ENCODE measurements at regions not wholly inside any gene's neighbourhood (a gene's known extent, or its start where the extent isn't known, plus 50 kb on each side); places are given as distances from the start of the nearest gene placed in this dataset.
A peak's percentile ranks its signal among the peaks of the same experiment; 100 is the strongest.
"Not testable (repeated sequence)": the region's sequence is repeated elsewhere in the genome, so short reads cannot be mapped to it uniquely, and the experiment has no call there.

DNA sequence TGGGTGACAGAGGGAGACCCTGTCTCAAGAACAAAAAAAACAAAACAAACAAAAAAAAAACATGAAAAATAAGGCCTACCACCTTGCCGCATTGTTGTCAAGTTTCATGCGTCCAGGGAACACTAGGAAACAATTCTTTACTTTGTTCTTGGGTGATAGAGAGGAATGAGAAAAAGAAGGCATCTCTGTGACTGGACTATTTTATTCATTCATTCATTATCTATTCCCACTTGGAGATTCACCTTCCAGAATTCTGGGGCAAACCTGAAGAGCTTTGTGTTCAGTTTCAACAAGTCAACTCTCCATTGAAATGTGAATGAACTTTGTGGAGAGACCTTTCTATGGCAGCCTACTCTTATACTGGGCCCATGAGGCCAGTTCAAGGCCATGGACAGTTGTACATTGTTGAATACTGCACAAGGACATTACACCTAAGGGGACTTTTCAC lies 88.5 kb upstream of the NDUFV2 start:
- Histone ChIP-seq H3K9me3 (ENCODE audit: insufficient read depth, low read depth, low read length) (0 out of 2 replicates have a peak, but pooled peaks cover 4% of the 10 kb centered on the region), H3K4me3 (ENCODE audit: low read length) (no peak overlapping the region), H3K27me3 (ENCODE audit: insufficient read depth, low read length) (no peaks in the 10 kb centered on the region), H3K9ac (ENCODE audit: low read depth, low read length) (no peak overlapping the region), H3K27ac (ENCODE audit: low read depth, low read length) (no peak overlapping the region), H3K4me1 (ENCODE audit: insufficient read depth, low read length) (peaks cover 18% of the 10 kb centered on the region), H3K36me3 (ENCODE audit: insufficient read depth, low read length) (no peaks in the 10 kb centered on the region)
- 90% methylated on average over 2 of the region's 2 CpGs for WGBS

DNA sequence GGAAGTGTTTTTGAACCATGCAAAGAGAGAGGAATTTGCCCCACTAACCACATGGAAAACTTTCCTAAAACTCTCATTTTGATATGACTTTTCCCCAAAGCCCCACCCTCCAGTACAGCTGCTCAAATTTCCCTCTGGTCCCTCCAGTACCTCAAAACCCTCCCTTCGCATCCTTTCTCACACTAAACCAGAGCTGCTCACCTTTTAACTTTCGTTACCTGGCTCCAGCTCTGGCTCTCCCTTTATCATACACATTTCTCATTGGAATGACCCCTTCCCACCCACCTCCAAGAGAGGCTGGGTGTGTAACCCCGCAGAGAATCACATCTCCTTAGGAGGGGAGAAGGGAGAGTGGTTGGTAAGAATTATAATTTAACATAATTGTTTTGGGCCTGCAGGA lies 86.8 kb upstream of the NDUFV2 start:
- WGBS: 96% methylated on average over 3 of the region's 3 CpGs
- no peak overlapping the region for H3K9ac ChIP-seq (ENCODE audit: low read depth, low read length)
- H3K36me3 ChIP-seq (ENCODE audit: insufficient read depth, low read length): no peaks in the 10 kb centered on the region
- no peaks in the 10 kb centered on the region for H3K27me3 ChIP-seq (ENCODE audit: insufficient read depth, low read length)
- 0 out of 2 replicates have a peak, but pooled peaks cover 4% of the 10 kb centered on the region for H3K9me3 ChIP-seq (ENCODE audit: insufficient read depth, low read depth, low read length)
- peaks cover 18% of the 10 kb centered on the region for H3K4me1 ChIP-seq (ENCODE audit: insufficient read depth, low read length)
- no peak overlapping the region for H3K4me3 ChIP-seq (ENCODE audit: low read length)
- no peak overlapping the region for H3K27ac ChIP-seq (ENCODE audit: low read depth, low read length)

DNA sequence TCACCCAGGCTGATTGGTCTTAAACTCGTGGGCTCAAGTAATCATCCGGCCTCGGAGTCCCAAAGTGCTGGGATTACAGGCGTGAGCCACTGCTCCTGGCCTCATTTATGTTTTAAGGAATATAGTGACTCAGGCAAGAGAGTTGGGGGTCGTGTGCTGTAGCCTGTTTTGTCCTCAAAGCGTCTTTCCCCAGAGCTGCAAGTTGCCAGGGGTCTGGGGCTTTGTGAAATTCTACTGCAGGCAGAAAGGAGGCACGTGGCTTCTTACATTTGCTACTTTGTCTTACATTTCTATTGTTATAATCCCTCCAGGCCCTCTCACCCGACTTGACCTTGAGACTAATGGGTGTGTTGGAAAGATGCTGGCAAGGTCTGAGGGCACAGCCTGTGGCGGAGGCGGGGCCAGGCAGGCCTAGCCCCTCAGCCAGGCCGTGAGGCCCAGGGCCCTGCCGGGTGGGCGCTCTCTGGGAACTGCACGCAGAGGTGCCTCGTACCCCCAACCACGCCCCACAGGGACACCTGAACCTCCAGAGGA lies 85.8 kb upstream of the NDUFV2 start:
- peaks cover 18% of the 10 kb centered on the region for H3K4me1 ChIP-seq (ENCODE audit: insufficient read depth, low read length)
- peak overlapping the region; percentile 54 for H3K27ac ChIP-seq (ENCODE audit: low read depth, low read length)
- WGBS: 47% methylated on average over 16 of the region's 16 CpGs
- H3K27me3 ChIP-seq (ENCODE audit: insufficient read depth, low read length): no peaks in the 10 kb centered on the region
- H3K4me3 ChIP-seq (ENCODE audit: low read length): no peak overlapping the region
- no peaks in the 10 kb centered on the region for H3K36me3 ChIP-seq (ENCODE audit: insufficient read depth, low read length)
- 0 out of 2 replicates have a peak, but pooled peaks cover 4% of the 10 kb centered on the region for H3K9me3 ChIP-seq (ENCODE audit: insufficient read depth, low read depth, low read length)
- peak overlapping the region; percentile 63 for H3K9ac ChIP-seq (ENCODE audit: low read depth, low read length)

DNA sequence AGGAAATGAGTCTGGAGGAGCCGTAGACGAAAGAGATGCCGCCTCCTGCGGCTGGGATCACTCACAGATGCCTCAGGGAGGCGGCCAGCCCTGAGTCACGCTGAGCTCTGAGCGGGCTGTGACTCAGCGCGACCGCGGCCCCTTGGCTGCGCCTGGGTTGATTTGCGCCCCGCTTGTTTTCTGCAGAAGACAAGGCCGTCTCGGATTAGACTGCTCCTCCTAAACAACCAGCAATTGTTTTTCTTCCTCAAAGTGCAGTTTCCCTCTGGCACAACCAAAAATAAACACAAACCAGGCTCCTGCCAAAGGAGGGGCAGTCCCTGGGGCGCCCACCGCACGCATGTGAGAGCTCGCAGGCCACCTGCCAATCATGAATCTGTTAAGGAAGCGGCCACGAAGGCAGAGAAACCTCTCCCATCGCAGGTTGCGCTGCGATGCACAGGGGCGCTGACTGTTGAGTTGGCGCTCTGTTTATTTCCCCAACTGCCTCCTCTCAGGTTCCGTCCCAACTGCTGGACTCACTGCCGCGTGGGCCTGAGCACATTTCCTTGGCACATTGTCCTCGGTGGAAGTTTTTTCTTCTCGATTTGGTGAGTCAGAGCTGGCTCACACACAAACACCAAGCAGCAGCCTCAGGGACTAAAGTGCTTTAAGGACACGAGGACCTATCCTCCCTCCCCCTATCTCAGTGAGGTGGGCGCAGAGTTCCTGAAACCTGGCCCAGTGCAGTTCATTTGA lies 85.2 kb upstream of the NDUFV2 start:
- peak overlapping the region; percentile 4; the same call in 1 of the 2 replicates for H3K4me3 ChIP-seq (ENCODE audit: low read length)

DNA sequence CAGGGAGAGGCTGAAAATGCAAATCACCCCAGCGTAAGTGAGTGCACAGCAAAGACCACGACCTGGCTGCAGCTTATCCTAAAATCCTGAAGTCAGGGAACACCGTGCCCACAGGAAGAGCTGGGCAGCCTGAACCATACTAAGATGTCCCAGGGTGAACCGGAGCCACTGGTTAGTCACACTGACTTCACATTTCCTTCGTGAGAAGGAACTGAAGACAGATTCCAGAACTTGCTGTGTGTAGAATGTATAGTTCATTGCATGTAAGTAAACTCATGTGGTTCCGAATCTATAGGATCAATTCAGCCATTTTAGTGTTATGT lies 84.6 kb upstream of the NDUFV2 start:
- 67% methylated on average over 6 of the region's 6 CpGs for WGBS
- Histone ChIP-seq H3K4me3 (ENCODE audit: low read length) (no peak overlapping the region), H3K27ac (ENCODE audit: low read depth, low read length) (no peak overlapping the region; the same call in 1 of the 2 replicates), H3K27me3 (ENCODE audit: insufficient read depth, low read length) (no peaks in the 10 kb centered on the region), H3K4me1 (ENCODE audit: insufficient read depth, low read length) (peaks cover 24% of the 10 kb centered on the region), H3K9me3 (ENCODE audit: insufficient read depth, low read depth, low read length) (0 out of 2 replicates have a peak, but pooled peaks cover 4% of the 10 kb centered on the region), H3K36me3 (ENCODE audit: insufficient read depth, low read length) (no peaks in the 10 kb centered on the region), H3K9ac (ENCODE audit: low read depth, low read length) (peak overlapping the region; percentile 63; the same call in 1 of the 2 replicates)

More for the DNA sequence above, 85.2 kb upstream of the NDUFV2 start:
- H3K9ac ChIP-seq (ENCODE audit: low read depth, low read length): peak overlapping the region; percentile 63
- H3K27ac ChIP-seq (ENCODE audit: low read depth, low read length): peak overlapping the region; percentile 54
- no peaks in the 10 kb centered on the region for H3K27me3 ChIP-seq (ENCODE audit: insufficient read depth, low read length)
- H3K36me3 ChIP-seq (ENCODE audit: insufficient read depth, low read length): no peaks in the 10 kb centered on the region
- WGBS: 29% methylated on average over 34 of the region's 34 CpGs
- peaks cover 19% of the 10 kb centered on the region for H3K4me1 ChIP-seq (ENCODE audit: insufficient read depth, low read length)
- H3K9me3 ChIP-seq (ENCODE audit: insufficient read depth, low read depth, low read length): 0 out of 2 replicates have a peak, but pooled peaks cover 4% of the 10 kb centered on the region

DNA sequence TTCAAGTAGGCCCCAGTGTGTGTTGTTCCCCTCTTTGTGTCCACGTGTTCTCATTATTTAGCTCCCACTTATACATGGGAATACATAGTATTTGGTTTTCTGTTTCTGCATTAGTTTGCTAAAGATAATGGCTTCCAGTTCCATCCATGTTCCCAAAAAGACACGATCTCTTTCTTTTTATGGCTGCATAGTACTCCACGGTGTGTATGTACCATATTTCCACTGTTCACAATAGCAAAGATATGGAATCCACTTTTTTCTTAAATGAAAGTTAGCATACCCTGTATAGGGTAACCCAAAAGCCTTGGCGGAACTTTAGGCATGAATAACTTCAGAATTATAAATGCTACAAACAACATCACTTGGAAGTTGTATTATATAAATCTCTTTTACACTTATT lies 83.4 kb upstream of the NDUFV2 start:
- H3K27me3 ChIP-seq (ENCODE audit: insufficient read depth, low read length): no peaks in the 10 kb centered on the region
- H3K9ac ChIP-seq (ENCODE audit: low read depth, low read length): no peak overlapping the region
- 0 out of 2 replicates have a peak, but pooled peaks cover 4% of the 10 kb centered on the region for H3K9me3 ChIP-seq (ENCODE audit: insufficient read depth, low read depth, low read length)
- no peak overlapping the region for H3K4me3 ChIP-seq (ENCODE audit: low read length)
- 98% methylated on average over 2 of the region's 4 CpGs for WGBS
- H3K36me3 ChIP-seq (ENCODE audit: insufficient read depth, low read length): no peaks in the 10 kb centered on the region
- H3K4me1 ChIP-seq (ENCODE audit: insufficient read depth, low read length): peaks cover 27% of the 10 kb centered on the region
- H3K27ac ChIP-seq (ENCODE audit: low read depth, low read length): no peak overlapping the region

DNA sequence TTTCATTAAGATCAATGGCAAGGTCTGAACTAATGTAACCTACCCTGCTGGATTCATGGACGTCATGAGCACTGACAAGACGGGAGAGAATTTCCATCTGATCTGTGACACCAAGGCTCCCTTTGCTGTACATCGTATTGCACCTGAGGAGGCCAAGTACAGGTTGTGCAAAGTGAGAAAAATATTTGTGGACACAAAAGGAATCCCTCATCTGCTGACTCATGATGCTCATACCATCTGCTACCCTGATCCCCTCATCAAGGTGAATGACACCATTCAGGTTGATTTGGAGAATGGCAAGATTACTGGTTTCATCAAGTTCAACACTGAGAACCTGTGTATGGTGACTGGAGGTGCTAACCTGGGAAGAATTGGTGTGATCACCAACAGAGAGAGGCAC lies 82.3 kb upstream of the NDUFV2 start:
- H3K27me3 ChIP-seq (ENCODE audit: insufficient read depth, low read length): no peaks in the 10 kb centered on the region
- H3K4me1 ChIP-seq (ENCODE audit: insufficient read depth, low read length): peaks cover 27% of the 10 kb centered on the region
- 95% methylated on average over 3 of the region's 3 CpGs for WGBS
- H3K9ac ChIP-seq (ENCODE audit: low read depth, low read length): no peak overlapping the region
- 0 out of 2 replicates have a peak, but pooled peaks cover 6% of the 10 kb centered on the region for H3K9me3 ChIP-seq (ENCODE audit: insufficient read depth, low read depth, low read length)
- no peaks in the 10 kb centered on the region for H3K36me3 ChIP-seq (ENCODE audit: insufficient read depth, low read length)
- H3K27ac ChIP-seq (ENCODE audit: low read depth, low read length): no peak overlapping the region
- H3K4me3 ChIP-seq (ENCODE audit: low read length): no peak overlapping the region

DNA sequence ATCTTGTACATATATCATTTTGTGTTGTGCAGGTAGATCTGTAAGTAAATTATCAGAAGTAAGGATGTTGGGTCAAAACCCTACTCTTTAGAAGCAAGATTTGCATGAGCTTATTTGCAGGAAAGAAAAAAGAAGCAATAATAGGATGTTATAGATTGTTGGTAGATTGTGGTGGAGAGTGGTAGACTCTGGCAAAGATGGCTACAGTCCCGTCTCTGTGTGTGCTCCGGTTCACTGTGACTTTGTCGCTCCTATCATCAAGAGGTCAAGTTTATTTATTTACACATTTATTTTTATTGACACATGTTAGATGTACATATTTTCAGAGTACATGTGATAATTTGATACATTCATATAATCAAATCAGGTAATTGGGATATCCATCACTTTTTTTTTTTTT lies 81.0 kb upstream of the NDUFV2 start:
- WGBS: 91% methylated on average over 2 of the region's 3 CpGs
- Histone ChIP-seq H3K9me3 (ENCODE audit: insufficient read depth, low read depth, low read length) (0 out of 2 replicates have a peak, but pooled peaks cover 6% of the 10 kb centered on the region), H3K27ac (ENCODE audit: low read depth, low read length) (no peak overlapping the region), H3K36me3 (ENCODE audit: insufficient read depth, low read length) (no peaks in the 10 kb centered on the region), H3K4me3 (ENCODE audit: low read length) (no peak overlapping the region), H3K9ac (ENCODE audit: low read depth, low read length) (no peak overlapping the region), H3K27me3 (ENCODE audit: insufficient read depth, low read length) (no peaks in the 10 kb centered on the region), H3K4me1 (ENCODE audit: insufficient read depth, low read length) (peaks cover 25% of the 10 kb centered on the region)

DNA sequence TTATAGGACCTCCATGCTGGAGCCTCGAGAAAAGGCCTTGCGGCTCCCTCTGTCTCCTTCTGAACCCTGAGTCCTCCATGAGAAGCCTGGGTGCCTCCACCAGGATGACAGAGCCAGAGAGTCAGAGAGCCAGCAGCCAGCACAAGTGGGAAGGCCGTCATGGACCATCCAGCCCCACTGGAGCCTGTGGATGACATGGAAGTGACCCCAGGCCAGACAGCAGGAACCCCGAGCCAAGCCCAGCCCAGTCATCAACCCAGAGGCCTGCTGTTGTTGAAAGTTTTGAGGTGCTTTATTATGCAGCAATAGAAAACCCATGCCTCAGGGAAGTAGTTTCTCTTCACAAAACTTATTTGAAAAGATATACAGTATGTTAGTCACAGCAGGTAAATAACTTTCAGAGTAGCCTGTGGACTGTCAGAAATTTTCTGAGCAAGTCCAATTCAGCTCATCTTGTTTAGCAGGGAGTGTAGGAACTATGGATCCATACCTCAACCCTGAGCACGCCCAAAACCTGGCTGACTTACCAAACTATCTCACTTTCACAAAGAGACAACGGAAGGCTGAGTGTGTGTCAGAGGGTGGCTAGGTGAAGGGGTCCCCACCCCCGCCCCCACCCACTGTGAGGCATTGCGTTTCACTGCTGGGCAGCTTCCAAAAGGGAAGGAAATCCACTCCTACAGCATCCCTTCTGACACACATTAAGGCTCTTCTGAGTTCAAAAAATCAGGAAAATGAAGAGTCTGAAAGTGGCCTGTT lies 79.9 kb upstream of the NDUFV2 start:
- Histone ChIP-seq H3K9me3 (ENCODE audit: insufficient read depth, low read depth, low read length) (0 out of 2 replicates have a peak, but pooled peaks cover 6% of the 10 kb centered on the region), H3K27me3 (ENCODE audit: insufficient read depth, low read length) (no peaks in the 10 kb centered on the region), H3K36me3 (ENCODE audit: insufficient read depth, low read length) (no peaks in the 10 kb centered on the region), H3K4me3 (ENCODE audit: low read length) (no peak overlapping the region), H3K9ac (ENCODE audit: low read depth, low read length) (no peak overlapping the region; the same call in 1 of the 2 replicates), H3K27ac (ENCODE audit: low read depth, low read length) (peak overlapping the region; percentile 58; the same call in 1 of the 2 replicates), H3K4me1 (ENCODE audit: insufficient read depth, low read length) (peaks cover 15% of the 10 kb centered on the region)
- 81% methylated on average over 4 of the region's 8 CpGs for whole genome bisulfite sequencing

DNA sequence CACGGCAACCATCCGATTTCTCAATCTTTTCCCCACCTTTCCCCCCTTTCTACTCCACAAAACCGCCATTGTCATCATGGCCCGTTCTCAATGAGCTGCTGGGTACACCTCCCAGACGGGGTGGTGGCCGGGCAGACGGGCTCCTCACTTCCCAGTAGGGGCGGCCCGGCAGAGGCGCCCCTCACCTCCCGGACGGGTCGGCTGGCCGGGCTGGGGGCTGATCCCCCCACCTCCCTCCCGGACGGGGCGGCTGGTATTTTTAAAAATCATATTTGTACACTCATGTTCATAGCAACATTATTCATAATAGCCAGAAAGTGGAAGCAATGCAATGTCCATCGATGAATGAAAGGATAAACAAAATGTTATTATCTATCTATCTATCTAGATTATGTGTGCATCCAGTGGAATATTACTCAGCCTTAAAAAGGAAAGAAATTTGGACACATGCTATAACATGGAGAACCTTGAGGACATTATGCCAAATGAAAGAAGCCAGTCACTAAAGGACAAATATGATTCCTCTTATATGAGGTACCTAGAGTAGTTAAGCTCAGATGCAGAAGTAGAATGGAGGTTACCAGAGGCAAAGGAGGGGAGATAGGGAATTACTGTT lies 78.4 kb upstream of the NDUFV2 start:
- H3K4me3 ChIP-seq (ENCODE audit: low read length); H3K9ac ChIP-seq (ENCODE audit: low read depth, low read length); H3K4me1 ChIP-seq (ENCODE audit: insufficient read depth, low read length); H3K9me3 ChIP-seq (ENCODE audit: insufficient read depth, low read depth, low read length); H3K27me3 ChIP-seq (ENCODE audit: insufficient read depth, low read length); H3K36me3 ChIP-seq (ENCODE audit: insufficient read depth, low read length); H3K27ac ChIP-seq (ENCODE audit: low read depth, low read length): not testable (repeated sequence)
- WGBS: 96% methylated on average over 13 of the region's 18 CpGs

All from HUES64 (cell line).